Cerebellar cortex (tissue), 1 donor: ENCODE measurements at regions not wholly inside any gene's neighbourhood (a gene's known extent, or its start where the extent isn't known, plus 50 kb on each side); places are given as distances from the start of the nearest gene placed in this dataset.

Experiments
- DNase-seq: peaks from one replicate; pipeline ENCODE4 v3.0.0-alpha.2; 2015; ENCODE audit warnings: low spot score

DNA sequence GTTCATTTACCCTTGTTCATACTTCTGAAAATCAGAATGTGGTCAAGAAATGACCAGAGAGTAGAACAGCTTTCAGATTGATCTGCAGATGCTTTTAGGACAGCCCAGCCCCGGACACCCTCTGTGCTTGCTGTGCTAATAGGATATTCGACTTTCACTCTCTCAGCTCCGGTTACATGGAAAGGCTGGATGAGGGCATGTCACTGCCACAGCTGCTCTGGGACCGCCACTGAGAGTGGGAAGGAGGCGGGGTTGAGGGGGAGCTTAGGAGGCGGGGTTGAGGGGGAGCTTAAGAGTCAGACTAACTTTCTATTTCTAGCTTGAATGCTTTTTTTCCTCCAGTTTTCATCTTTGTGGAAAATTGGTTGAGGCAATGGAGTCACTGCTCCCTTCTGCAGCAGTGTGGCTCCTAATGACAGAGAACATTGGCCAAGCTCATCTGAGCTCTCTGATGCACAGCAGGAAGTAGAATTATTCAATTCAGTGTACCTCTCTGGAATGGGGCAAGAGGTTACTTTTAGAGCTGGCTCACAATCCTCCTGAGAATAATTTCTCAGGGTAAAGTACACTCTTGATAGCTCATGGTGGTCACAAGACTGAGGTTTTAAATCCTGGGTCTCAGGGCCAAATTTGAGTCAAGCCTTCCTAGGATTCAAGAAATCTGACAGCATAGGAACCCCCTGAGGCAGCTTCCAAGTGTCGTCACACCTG, 74.6 kb upstream of the NPAS1 start:
- peak; percentile 31 for DNase-seq

DNA sequence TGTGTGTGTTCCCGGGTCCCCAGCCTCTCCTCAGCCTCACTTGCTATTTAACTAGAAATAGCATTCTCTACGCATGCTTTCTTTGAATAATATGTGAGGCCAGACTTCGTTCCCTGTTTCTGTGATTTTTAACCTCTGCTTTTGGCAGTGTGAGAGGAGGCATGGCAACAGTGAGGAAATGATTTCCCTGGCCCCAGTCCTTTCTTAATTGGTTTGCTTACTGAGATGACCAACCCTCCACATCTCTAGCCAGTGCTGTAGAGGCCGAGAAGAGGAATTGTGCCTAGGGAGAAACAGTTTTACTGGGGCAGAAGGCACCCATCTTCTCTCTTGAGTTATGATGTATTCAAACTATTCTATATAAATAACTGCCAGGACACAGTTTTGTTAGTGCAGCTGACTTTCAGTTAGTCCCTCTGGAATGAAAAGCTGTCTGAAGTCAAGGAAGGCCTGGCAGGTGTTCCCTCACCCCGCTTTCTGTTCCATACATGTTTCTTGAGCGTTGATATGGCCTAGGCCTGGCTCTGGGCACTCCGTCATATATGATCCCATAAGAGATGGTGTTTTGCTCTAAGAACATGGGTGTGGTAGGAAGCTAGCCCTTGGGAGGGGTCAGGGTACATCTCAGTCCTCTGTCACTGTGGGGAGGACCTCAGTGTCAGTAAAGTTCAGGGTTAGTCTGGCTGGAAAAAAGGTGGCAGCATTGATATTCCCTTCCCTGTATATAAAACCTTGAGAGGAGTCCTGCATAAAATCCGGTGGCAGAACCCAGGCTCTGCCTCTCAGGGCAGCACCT, 73.7 kb upstream of the NPAS1 start:
- DNase-seq = no peak

DNA sequence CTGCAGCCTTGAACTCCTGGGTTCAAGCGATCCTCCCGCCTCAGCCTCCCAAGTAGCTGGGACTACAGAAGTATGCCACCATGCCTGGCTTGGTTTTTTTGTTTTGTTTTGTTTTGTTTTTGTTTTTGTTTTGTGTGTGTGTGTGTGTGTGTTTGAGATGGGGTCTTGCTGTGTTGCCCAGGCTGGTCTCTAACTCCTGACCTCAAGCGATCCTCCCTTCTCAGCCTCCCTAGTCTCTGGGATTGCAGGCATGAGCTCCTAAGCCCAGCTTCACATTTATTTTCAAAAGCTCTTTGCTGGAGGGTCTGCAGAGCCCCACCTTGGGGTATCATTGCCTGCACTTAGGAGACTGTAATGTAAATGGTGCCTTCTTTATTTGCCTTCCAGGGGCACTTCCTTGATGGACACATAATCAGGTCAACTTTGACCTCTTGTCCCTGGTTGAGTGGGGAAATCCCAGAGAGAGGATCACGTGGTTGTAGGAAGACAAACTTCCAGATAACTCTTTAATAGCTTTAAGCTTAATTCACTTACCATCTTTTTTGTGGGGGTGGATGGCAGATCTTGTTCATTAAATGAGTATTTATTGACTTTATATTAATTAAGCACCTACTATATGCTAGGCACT, 72.9 kb upstream of the NPAS1 start:
- no peak for DNase-seq

DNA sequence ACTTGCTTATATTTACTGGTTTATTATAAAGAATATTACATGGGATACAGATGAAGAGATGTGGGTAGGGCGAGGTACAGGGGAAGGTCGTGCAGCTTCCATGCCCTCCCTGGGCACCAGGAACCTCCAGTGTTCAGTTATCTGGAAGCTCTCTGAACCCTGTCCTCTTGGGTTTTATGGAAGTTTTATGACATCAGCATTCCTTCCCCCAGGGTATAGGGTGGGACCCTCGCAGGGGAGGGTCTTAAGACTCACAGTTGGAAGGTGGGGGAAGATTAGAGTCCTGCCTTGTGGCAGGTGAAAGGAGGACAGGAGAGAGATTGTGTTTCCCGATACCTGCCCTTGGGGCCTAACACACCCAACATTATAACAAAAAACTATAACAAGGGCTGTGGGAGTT, 71.8 kb upstream of the NPAS1 start:
- DNase-seq = no peak

DNA sequence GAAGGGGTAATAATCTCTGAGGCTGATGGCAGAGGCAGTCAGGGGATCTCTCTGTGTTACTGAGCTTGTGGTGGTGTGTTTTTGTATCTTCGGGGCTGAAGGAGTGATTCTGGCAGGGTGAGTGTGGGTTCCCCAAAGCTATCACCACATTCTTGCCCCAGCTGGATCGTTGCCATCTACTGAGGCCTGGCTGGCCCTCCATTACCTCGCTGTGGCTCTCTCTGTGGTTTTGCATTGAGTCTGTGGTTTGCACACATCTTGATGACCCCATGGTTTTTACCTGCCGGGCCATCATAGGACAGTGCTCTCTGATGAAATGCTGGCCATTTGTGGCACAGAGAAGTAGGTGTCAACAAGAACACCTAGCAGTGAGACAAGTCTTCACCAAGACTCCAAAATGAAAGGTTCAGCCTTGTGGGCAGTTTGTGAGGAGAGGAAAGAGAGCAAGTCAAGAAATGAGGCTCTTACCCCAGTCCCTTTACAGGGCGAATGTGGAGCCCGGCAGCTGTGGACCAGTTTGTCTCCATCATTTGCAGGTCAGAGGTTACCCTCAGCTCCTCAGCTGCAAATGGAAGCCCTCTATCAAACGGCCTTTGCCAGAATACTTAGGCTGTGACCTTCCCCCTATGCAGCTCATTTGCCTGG, 69.0 kb upstream of the NPAS1 start:
- DNase-seq = no peak

DNA sequence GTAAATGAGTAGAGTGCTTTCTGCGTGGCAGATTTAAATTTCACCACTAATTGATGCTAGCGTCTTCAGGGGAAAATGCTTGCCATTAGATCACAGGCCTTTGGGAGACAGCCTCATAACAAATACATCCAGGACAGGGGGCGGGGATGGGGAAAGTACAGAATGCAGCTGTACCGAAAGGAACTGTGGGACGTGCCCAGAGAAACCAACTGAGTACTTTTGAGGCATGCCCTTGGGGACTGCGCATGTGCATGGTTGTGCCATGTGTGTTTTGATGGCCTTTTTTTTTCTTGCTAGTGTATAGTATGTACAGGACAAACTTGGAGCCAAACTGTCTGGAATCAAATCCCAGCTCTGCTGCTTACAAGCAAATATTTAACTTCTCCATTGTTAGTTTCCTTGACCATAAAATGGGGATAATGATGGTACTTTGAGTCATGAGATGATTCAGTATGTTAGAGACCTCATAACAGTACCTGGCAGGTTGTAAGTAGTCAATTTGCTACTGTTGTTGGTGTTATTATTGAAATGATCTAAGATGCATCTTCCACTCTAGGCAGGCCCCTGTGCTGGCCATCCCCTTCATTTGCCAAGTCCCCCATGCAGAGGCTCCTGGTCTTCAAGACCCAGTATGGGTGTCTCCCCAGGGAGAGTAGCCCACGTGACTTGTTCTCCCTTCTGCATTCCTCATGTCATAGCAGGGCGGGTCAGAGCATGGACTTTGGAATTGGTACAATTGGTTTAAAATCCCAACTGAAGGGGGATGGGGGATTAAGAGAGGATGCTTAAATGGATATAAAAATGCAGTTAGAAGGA, 68.3 kb upstream of the NPAS1 start:
- DNase-seq = no peak

DNA sequence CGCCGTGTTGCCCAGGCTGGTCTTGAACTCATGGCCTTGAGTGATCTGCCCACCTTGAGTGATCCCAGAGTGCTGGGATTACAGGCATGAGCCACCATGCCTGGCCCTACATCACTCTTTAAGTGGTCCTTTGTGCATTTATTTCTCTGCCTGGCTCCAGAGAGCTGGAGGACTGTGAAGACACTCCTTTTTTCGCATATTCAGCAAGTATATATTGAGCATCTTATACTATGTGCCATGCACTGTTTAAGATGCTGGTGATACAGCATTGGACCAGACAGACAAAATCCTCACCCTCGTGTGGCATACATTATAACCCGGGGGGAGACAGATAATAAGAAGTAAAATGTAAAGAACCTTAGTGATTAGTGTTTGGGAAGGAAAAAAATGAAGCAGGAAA, 66.8 kb upstream of the NPAS1 start:
- no peak for DNase-seq

DNA sequence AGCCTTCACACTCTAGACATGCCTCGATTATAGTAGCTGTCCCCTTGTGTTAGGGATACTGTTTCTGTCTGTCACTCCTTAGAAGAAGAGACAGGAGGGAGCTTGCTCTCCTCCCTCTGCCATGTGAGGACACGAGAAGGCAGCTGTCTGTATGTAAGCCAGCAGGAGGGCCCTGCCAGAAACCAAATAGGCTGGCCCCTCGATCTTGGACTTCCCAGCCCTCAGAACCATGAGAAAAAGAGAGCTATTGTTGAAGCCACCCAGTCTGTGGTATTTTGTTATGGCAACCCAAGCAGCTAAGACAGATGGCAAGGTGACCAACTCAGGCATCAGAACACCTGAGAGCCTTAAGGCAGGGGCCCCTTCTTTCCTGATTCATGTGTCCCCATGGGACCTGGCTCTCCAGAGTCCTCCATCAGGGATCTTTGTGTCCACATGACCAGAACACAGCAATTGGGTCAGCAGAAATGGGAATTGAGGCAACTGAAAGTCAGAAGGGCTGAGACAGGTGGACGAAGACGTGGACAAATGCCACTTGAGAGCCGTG, 65.6 kb upstream of the NPAS1 start:
- DNase-seq = no peak

DNA sequence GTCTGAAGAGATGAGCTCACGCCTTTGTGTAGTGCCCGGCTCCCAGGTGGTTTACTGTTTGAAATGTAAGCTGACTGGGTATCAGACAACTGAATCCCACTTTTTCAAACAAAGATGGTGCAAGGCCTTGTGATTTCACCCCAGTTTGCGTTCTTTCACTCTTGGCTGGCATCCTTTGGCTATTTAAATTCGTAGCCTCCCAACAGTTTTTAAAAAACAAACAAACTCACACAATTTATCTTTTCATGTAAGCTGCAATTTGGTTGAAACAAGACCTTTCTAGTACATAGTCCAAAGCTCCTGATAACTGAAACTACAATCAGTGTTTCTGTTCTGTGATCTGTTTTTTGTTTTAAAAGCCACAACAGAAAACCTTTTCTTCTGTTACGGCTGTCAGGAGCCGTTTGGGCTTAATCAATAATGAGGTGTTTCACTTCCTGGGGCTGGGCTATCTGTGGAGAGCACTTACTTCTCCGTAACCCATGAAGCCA, 65.1 kb upstream of the NPAS1 start:
- no peak for DNase-seq

DNA sequence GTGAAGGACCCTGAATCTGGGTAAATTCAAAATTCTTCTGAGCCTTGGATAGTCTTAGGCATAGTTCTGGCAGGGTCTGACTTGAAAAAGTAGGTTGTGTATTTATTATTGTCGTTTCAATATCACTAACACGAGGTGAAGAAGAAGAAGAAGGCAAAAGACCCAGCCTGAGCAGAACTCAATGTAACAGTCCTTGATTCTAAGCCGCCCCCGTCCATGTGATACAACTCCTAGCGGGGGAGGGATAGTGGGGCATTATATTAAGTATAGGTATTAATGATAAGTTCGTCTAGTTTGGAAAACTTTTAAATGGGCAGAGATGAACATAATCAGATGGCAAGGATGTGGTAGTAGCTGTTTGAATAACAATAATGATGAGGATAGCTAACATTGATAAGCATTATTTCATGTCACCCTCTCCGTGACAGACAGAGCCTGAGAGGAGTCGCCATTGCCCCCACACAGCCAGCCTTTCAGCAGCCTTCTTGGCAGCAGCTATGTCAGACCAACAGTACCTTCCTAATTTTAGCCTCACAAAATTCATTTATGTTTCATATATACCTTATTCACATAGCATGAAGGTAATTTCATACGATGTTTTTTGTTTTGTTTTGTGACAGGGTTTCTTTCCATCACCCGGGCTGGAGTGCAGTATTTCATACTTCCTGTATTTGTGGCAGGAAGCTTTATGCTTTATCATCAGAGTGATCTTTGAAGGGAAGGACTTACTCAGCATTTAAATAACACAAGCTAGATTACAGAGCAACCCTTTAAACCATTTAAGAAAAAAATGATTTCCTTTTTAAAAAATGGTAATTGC, 64.4 kb upstream of the NPAS1 start:
- DNase-seq = no peak

DNA sequence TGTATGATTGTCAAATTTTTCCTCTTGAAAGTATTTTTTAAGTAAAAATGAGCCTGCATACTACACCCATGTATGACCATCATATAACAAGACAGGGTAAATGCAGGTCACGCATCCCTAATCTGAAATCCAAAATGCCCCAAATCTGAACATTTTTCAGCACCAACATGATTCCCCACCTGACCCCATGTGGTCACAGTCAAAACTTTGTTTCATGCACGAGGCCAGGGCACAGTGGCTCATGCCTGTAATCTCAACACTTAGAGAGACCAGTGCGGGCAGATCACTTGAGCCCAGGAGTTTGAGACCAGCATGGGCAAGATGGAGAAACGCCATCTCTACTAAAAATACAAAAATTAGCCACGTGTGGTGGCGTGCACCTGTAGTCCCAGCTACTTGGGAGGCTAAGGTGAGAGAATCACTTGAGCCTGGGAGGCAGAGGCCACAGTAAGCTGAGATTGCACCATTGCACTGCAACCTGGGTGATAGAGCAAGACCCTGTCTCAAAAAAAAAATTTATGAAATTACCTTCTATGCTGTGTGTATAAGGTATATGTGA, 63.7 kb upstream of the NPAS1 start:
- DNase-seq = no peak

DNA sequence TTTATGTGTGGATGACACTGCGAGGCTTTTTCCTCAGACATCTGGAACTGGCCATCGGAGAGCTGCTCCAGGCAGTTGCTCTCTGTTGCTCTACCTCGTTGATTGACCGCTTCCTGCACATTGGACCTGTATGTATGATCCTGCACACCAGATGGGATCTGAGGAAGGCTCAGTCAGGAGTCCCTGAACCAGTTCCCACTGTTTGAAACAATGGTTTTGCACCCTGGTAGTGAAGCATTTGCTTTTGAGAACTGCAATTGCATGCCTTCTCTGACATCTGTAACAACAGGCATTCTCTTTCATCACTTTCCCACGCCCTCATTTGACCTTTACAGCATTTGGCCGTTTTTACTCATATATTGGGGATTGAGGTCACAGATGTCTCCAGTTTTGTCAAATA, 61.1 kb upstream of the NPAS1 start:
- no peak for DNase-seq

DNA sequence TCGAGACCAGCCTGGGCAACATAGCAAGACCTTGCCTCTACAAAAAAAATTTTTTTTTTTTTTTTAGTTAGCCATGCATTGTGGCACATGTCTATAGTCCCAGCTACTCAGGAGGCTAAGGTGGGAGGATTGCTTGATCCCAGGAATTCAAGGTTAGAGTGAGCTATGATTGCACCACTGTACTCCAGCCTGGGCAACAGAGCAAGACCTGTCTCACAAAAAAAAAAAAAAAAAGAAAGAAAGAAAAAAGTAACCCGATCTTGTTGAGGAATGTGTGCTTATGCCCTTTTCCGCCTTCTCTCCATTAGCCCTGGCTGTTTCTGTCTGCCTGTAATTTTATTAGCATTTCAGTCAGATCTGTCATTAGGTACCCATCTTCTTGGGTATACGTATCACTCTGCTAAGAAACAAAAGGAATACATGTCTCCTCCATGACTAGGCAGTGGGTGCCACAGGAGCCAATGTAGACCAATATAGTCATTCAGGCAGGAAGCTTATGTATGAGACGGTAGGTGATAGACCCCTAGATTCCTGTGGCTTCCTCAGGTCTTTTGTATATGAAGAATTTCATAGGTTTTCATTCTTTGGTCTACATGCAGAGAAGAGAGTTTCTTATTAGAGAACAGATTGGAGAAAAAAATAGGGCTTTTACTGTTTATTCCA, 59.6 kb upstream of the NPAS1 start:
- DNase-seq = no peak

DNA sequence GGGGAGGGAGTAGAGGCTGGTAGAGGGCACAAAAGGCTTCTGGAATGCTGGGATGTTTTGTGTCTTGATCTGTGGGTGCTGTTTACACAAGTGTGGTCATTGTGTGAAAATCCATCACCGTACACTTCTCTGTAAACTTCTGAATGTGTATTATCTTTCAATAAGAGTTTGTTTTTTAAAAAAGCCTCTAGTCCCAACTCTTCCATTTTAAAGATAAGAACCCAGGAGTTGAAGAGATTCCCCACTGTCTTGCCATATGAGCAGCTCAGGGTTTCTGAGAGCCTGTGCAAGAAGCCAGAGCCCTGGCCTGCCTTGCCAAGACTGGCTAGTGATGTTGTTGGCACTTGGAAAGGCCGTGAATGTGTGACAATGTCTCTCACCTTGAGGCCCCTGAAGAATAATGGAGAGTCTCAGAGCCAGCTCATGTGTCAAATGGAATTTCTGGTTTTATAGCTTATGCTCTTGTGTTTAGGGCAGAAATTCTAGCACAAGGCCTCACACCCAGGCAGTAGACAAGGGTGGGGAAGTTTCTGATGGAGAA, 57.5 kb upstream of the NPAS1 start:
- no peak for DNase-seq

DNA sequence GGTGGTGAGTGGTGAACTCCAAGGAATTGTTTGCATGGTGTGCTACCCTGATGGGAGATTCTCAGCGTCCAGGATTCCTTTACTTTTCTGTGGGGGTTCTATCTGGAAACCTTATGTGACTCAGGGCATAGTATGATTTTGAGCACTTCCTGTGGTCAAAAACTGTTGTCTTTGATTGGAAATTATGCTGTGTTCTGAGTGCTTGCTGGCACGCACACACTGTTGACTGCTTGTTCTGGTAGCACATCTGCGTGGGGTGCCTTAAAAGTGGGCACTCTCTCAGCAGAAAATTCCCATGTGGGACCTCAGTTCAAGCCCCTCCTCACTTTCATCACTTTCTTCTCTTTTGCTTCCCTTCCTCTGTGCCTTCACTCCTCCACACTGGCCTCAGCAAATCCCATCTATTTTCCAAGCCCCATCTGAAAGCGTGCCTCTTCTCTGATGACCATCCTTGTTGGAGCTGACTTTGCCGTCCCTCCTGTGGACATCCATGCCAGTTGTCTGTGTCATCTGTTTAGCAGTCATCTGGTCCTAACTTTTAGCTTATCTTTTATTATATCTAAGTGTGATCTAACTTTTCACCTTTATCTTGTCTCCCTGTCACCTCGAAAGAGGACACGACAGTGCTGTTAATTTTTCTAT, 56.4 kb upstream of the NPAS1 start:
- DNase-seq = no peak

DNA sequence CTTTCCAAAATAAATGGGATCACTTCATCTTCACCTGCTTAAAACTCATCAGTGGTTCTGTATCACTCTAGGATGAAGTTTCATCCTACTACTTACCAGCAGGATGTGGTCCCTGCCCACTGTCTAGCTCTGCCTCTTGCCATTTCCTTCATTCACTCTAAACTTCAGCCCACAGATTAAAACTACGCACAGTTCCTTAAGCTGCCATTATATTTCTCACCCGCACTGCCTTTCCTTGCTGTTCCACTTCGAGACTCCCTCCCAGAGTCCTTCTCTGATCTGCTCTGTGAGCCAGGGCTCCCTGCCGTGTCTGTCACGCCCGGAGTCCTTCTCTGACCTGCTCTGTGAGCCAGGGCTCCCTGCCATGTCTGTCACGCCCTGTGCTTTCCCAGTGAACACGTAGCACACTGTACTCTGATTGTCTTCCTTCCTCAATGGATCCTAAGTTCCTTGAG, 52.0 kb upstream of the NPAS1 start:
- peak; percentile 46 for DNase-seq
